HEK293 (cell line): ENCODE measurements at regions not wholly inside any gene's neighbourhood (a gene's known extent, or its start where the extent isn't known, plus 50 kb on each side); places are given as distances from the start of the nearest gene placed in this dataset.

ENCODE experiments used
- CTCF ChIA-PET: fragments of 350-600 bp; formaldehyde crosslinking; extraction: SDS; loops from one replicate; lab custom pipeline; 2021; ENCODE audit warnings: antibody characterized with exemption; lab: Yijun Ruan, JAX
- POLR2A ChIA-PET: fragments of 300-600 bp; formaldehyde crosslinking; extraction: SDS; loops from one replicate; lab custom pipeline; 2020; ENCODE audit warnings: antibody characterized with exemption, inconsistent platforms; lab: Yijun Ruan, JAX
- H3K27ac ChIP-seq: fragments of 200-500 bp; sonication (Bioruptor generic); 2 replicates; pipeline ENCODE4 v1.5.1; 2014; ENCODE audit warnings: low read depth, low read length, control low read depth, inconsistent platforms; ENCODE audit errors: extremely low read depth
- H3K36me3 ChIP-seq, 2 experiments: fragments of 200-500 bp in 1 of 2; sonication (Bioruptor generic) in 1 of 2; 1 replicate in 1 of 2; 2 replicates in 1 of 2; pipeline ENCODE4 v1.5.1; 2014 to 2017; ENCODE audit warnings: inconsistent platforms in 2 of 2, low read length in 2 of 2; ENCODE audit not compliant: control insufficient read depth in 2 of 2, insufficient read depth in 1 of 2
- H3K4me1 ChIP-seq: fragments of 200-500 bp; sonication (Bioruptor generic); 2 replicates; pipeline ENCODE4 v1.5.1; 2014; ENCODE audit warnings: mild to moderate bottlenecking, low read length, inconsistent platforms; ENCODE audit not compliant: control insufficient read depth, insufficient read depth
- H3K4me3 ChIP-seq: 2 replicates; pipeline ENCODE4 v1.5.1; 2011; ENCODE audit warnings: low read depth, mild to moderate bottlenecking, control low read depth, low read length, moderate library complexity
- H3K9me3 ChIP-seq: fragments of 200-500 bp; sonication (Bioruptor generic); 2 replicates; pipeline ENCODE4 v1.5.1; 2014; ENCODE audit warnings: low read depth, low read length, inconsistent platforms; ENCODE audit not compliant: control insufficient read depth, insufficient read depth
- CTCF ChIP-seq: fragments of 450-650 bp; formaldehyde crosslinking; IDR thresholded peaks from 2 replicates; pipeline ENCODE4 v1.5.1; 2016; ENCODE audit warnings: missing biosample characterization, missing genetic modification characterization
- GFI1B ChIP-seq: fragments of 450-650 bp; formaldehyde crosslinking; IDR thresholded peaks from 2 replicates; pipeline ENCODE4 v1.5.1; 2016; ENCODE audit warnings: missing biosample characterization, missing genetic modification characterization
- MYNN ChIP-seq: fragments of 450-650 bp; formaldehyde crosslinking; IDR thresholded peaks from 2 replicates; pipeline ENCODE4 v1.5.1; 2016; ENCODE audit warnings: missing biosample characterization, missing genetic modification characterization, borderline replicate concordance
- PRDM1 ChIP-seq: fragments of 450-650 bp; formaldehyde crosslinking; IDR thresholded peaks from 2 replicates; pipeline ENCODE4; 2016; ENCODE audit warnings: missing biosample characterization, missing genetic modification characterization
- ZNF223 ChIP-seq: fragments of 450-650 bp; formaldehyde crosslinking; IDR thresholded peaks from 2 replicates; pipeline ENCODE4 v1.5.1; 2016; ENCODE audit warnings: missing biosample characterization, missing genetic modification characterization
- ZNF416 ChIP-seq: fragments of 450-650 bp; formaldehyde crosslinking; IDR thresholded peaks from 2 replicates; pipeline ENCODE4 v1.5.1; 2016; ENCODE audit warnings: missing biosample characterization, missing genetic modification characterization
- ZNF426 ChIP-seq: fragments of 450-650 bp; formaldehyde crosslinking; IDR thresholded peaks from 2 replicates; pipeline ENCODE4 v1.5.1; 2017; ENCODE audit warnings: missing biosample characterization, missing genetic modification characterization, mild to moderate bottlenecking, inconsistent platforms, moderate library complexity
- ZNF48 ChIP-seq: fragments of 450-650 bp; formaldehyde crosslinking; IDR thresholded peaks from 2 replicates; pipeline ENCODE4 v1.5.1; 2016; ENCODE audit warnings: missing biosample characterization, missing genetic modification characterization
- ZNF521 ChIP-seq: fragments of 450-650 bp; formaldehyde crosslinking; IDR thresholded peaks from 2 replicates; pipeline ENCODE4 v1.5.1; 2017; ENCODE audit warnings: missing biosample characterization, mild to moderate bottlenecking, missing genetic modification characterization
- ZNF529 ChIP-seq: fragments of 450-650 bp; formaldehyde crosslinking; IDR thresholded peaks from 2 replicates; pipeline ENCODE4 v1.5.1; 2017; ENCODE audit warnings: missing genetic modification characterization, missing biosample characterization; ENCODE audit not compliant: insufficient replicate concordance
- ZNF626 ChIP-seq: fragments of 450-650 bp; sonication (Bioruptor Pico); formaldehyde crosslinking; IDR thresholded peaks from 2 replicates; pipeline ENCODE4 v1.5.1; 2018; ENCODE audit warnings: missing biosample characterization, missing genetic modification characterization, inconsistent platforms
- ZNF785 ChIP-seq: fragments of 450-650 bp; formaldehyde crosslinking; IDR thresholded peaks from 2 replicates; pipeline ENCODE4 v1.5.1; 2016; ENCODE audit warnings: missing biosample characterization, missing genetic modification characterization
- ZNF830 ChIP-seq: fragments of 450-650 bp; IDR thresholded peaks from 2 replicates; pipeline ENCODE4 v1.5.0; 2018; ENCODE audit warnings: missing biosample characterization, missing genetic modification characterization, low read depth, mild to moderate bottlenecking, moderate library complexity
- TF ChIP-seq, protein P1 (sequence below): fragments of 450-650 bp; formaldehyde crosslinking; IDR thresholded peaks from 2 replicates; pipeline ENCODE4 v1.5.1; 2016; ENCODE audit warnings: missing biosample characterization, missing genetic modification characterization
- TF ChIP-seq, protein P2 (sequence below): fragments of 450-650 bp; formaldehyde crosslinking; IDR thresholded peaks from 2 replicates; pipeline ENCODE4 v1.5.1; 2016; ENCODE audit warnings: missing biosample characterization, missing genetic modification characterization
- TF ChIP-seq, protein P3 (sequence below): fragments of 450-650 bp; formaldehyde crosslinking; IDR thresholded peaks from 2 replicates; pipeline ENCODE4 v1.5.1; 2017; ENCODE audit warnings: missing biosample characterization, mild to moderate bottlenecking, missing genetic modification characterization, moderate library complexity

DNA sequence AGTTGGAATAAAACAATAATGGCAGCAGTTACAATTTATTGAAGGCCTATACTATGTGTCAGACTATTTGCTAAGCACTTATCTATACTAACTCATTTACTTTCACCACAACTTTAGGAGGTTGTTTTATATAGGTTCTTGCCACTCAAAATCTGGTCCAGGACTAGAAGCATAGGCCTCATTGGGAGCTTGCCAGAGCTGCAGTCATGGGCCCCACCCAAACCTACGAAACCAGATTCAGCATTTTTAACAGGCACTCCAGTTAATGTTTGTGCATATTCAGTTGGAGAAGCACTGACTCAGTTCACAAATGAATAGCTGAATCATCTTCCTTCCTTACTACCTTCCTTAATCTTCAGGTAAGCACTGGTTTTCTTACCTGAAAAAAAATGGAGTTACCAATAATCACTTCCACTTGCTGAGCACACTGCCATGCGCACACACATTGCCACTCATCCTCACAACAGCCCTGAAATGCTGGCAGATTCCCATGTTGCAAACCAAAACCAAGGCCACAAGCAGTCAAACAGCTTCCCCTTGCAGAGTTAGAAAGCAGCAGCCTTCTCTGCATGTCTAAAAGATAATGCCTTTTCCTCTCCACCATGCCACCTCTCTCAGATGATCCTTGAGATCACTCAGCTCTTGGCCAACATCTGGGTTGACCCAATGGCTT lies 122.4 kb downstream of the SLC16A9 start:
- H3K27ac ChIP-seq = no peak overlapping the region
- H3K4me3 ChIP-seq = no peak overlapping the region
- no peaks in the 10 kb centered on the region for H3K36me3 ChIP-seq
- H3K4me1 ChIP-seq = no peaks in the 10 kb centered on the region
- POLR2A ChIA-PET = no interaction called here
- CTCF ChIA-PET = interaction anchor here (0.6 to 2.2 kb wide), 6 partner anchors 11 to 350 kb away, joined by 3 to 7 read pairs (median 4); no protein-coding TSS in a partner anchor
- TF ChIP-seq, protein P1, sequence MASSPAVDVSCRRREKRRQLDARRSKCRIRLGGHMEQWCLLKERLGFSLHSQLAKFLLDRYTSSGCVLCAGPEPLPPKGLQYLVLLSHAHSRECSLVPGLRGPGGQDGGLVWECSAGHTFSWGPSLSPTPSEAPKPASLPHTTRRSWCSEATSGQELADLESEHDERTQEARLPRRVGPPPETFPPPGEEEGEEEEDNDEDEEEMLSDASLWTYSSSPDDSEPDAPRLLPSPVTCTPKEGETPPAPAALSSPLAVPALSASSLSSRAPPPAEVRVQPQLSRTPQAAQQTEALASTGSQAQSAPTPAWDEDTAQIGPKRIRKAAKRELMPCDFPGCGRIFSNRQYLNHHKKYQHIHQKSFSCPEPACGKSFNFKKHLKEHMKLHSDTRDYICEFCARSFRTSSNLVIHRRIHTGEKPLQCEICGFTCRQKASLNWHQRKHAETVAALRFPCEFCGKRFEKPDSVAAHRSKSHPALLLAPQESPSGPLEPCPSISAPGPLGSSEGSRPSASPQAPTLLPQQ (tag by site-specific recombination) = peak; percentile 78
- no peak for TF ChIP-seq ZNF830 (tag by site-specific recombination)
- no peaks in the 10 kb centered on the region for H3K9me3 ChIP-seq

GRCh38 chr10:59586407-59586891 lies 123.2 kb downstream of the SLC16A9 start:
- no peak for TF ChIP-seq ZNF785
- no peak for TF ChIP-seq GFI1B (tag by site-specific recombination)
- TF ChIP-seq ZNF223 (tag by site-specific recombination) = no peak
- TF ChIP-seq CTCF (tag by site-specific recombination) = no peak
- TF ChIP-seq ZNF626 (tag by site-specific recombination) = no peak
- TF ChIP-seq, protein P2, sequence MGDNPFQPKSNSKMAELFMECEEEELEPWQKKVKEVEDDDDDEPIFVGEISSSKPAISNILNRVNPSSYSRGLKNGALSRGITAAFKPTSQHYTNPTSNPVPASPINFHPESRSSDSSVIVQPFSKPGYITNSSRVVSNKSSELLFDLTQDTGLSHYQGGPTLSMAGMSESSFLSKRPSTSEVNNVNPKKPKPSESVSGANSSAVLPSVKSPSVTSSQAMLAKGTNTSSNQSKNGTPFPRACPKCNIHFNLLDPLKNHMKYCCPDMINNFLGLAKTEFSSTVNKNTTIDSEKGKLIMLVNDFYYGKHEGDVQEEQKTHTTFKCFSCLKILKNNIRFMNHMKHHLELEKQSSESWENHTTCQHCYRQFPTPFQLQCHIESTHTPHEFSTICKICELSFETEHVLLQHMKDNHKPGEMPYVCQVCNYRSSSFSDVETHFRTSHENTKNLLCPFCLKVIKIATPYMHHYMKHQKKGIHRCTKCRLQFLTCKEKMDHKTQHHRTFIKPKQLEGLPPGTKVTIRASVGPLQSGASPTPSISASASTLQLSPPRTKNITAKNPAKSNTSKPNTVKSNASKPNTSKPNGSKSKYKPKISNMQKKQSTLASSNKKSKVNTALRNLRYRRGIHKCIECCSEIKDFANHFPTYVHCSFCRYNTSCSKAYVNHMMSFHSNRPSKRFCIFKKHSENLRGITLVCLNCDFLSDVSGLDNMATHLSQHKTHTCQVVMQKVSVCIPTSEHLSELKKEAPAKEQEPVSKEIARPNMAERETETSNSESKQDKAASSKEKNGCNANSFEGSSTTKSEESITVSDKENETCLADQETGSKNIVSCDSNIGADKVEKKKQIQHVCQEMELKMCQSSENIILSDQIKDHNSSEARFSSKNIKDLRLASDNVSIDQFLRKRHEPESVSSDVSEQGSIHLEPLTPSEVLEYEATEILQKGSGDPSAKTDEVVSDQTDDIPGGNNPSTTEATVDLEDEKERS (tag by site-specific recombination) = no peak
- TF ChIP-seq ZNF48 (tag by site-specific recombination) = no peak
- TF ChIP-seq MYNN (tag by site-specific recombination) = no peak
- no peak for TF ChIP-seq ZNF416 (tag by site-specific recombination)
- TF ChIP-seq, protein P3, sequence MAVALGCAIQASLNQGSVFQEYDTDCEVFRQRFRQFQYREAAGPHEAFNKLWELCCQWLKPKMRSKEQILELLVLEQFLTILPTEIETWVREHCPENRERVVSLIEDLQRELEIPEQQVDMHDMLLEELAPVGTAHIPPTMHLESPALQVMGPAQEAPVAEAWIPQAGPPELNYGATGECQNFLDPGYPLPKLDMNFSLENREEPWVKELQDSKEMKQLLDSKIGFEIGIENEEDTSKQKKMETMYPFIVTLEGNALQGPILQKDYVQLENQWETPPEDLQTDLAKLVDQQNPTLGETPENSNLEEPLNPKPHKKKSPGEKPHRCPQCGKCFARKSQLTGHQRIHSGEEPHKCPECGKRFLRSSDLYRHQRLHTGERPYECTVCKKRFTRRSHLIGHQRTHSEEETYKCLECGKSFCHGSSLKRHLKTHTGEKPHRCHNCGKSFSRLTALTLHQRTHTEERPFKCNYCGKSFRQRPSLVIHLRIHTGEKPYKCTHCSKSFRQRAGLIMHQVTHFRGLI = no peak
- TF ChIP-seq ZNF830 (tag by site-specific recombination) = no peak
- no peak for TF ChIP-seq ZNF521 (tag by site-specific recombination)
- TF ChIP-seq PRDM1 (tag by site-specific recombination) = no peak
- no peak for TF ChIP-seq ZNF426 (tag by site-specific recombination)
- TF ChIP-seq ZNF529 (tag by site-specific recombination) = no peak
- Histone ChIP-seq H3K9me3 (no peaks in the 10 kb centered on the region), H3K4me3 (no peak overlapping the region), H3K4me1 (no peaks in the 10 kb centered on the region), H3K36me3 (no peaks in the 10 kb centered on the region), H3K27ac (no peak overlapping the region)
- ChIA-PET POLR2A (no interaction called here), CTCF (interaction anchor here (0.6 to 1.2 kb wide), 4 partner anchors 12 to 247 kb away, joined by 3 to 5 read pairs (median 3); no protein-coding TSS in a partner anchor)
